Tibial nerve (tissue), 4 donors: ENCODE measurements at regions not wholly inside any gene's neighbourhood (a gene's known extent, or its start where the extent isn't known, plus 50 kb on each side); places are given as distances from the start of the nearest gene placed in this dataset.

Experiments used
- DNase-seq, 2 donors: peaks; one replicate each; pipeline ENCODE4 v3.0.0-alpha.2; 2019; ENCODE audit warnings: low spot score in 2 of 2
- H3K27ac ChIP-seq, 4 donors: fragments of 200-600 bp; sonication (generic) in 3 of 4; one replicate each; pipeline ENCODE4 v1.5.1; 2017 to 2019; ENCODE audit warnings: mild to moderate bottlenecking in 1 of 4
- H3K27me3 ChIP-seq, 2 donors: fragments of 200-600 bp; sonication (generic) in 1 of 2; one replicate each; pipeline versions ENCODE4 v1.5.1 to v1.6.0; 2017 to 2019
- H3K36me3 ChIP-seq, 3 donors: fragments of 200-600 bp; sonication (generic); one replicate each; pipeline ENCODE4 v1.5.1; 2018 to 2019
- H3K4me1 ChIP-seq, 4 donors: fragments of 200-600 bp; sonication (generic) in 3 of 4; one replicate each; pipeline ENCODE4 v1.5.1; 2017 to 2019
- H3K4me3 ChIP-seq, 4 donors: fragments of 200-600 bp; sonication (generic) in 3 of 4; one replicate each; pipeline ENCODE4 v1.5.1; 2017 to 2019; ENCODE audit warnings: mild to moderate bottlenecking in 1 of 4, moderate library complexity in 1 of 4
- H3K9me3 ChIP-seq, 4 donors: fragments of 200-600 bp; sonication (generic) in 3 of 4; one replicate each; pipeline ENCODE4 v1.5.1; 2017 to 2019
- CTCF ChIP-seq, 5 experiments: fragments of 200-600 bp in 3 of 5; fragments of 450-650 bp in 2 of 5; sonication (generic) in 3 of 5; IDR thresholded peaks; one replicate each; pipeline ENCODE4 v1.5.1; 2016 to 2019; ENCODE audit warnings: antibody characterized with exemption in 5 of 5, mild to moderate bottlenecking in 3 of 5, moderate library complexity in 2 of 5
- EP300 ChIP-seq, 2 donors: sonication (generic); formaldehyde crosslinking; IDR thresholded peaks; one replicate each; pipeline ENCODE4 v1.6.1; 2017; ENCODE audit warnings: antibody characterized with exemption in 2 of 2, mild to moderate bottlenecking in 1 of 2
- POLR2A ChIP-seq, 2 donors: fragments of 450-650 bp; IDR thresholded peaks; one replicate each; pipeline ENCODE4 v1.6.1; 2017; ENCODE audit warnings: antibody characterized with exemption in 2 of 2, mild to moderate bottlenecking in 2 of 2, moderate library complexity in 2 of 2
- WGBS, 2 donors: methylation state at CpG; one replicate each; pipeline ENCODE4 v1.1.5; 2018; 5-methylcytosine and 5-hydroxymethylcytosine counted together

GRCh38 chrY:19075471-19076253 is 302.1 kb upstream of the HSFY2 start:
- Histone ChIP-seq H3K9me3 (no peaks in the 10 kb centered on the region), H3K27me3 (no peaks in the 10 kb centered on the region), H3K4me1 (peaks cover 0 to 4% (median 0%) of the 10 kb centered on the region in 4 donors), H3K36me3 (no peaks in the 10 kb centered on the region), H3K4me3 (peak overlapping the region in 2 of 4 donors; percentile 48 to 70), H3K27ac (peak overlapping the region in 2 of 4 donors; percentile 79 to 86)
- peak; percentile 57 to 61 for DNase-seq
- 5% methylated on average over 11 of the region's 28 CpGs; no CpG with 5 or more reads in 1 of the 2 donors for WGBS, 2 donors
- TF ChIP-seq CTCF (IDR thresholded peaks at IDR 0.05), result no peak
- no peak for TF ChIP-seq POLR2A (IDR thresholded peaks at IDR 0.05)
- TF ChIP-seq EP300 (IDR thresholded peaks at IDR 0.05), result no peak

- H3K9me3 ChIP-seq, result no peaks in the 10 kb centered on the region
- no peak overlapping the region for H3K27ac ChIP-seq
- H3K27me3 ChIP-seq, result no peaks in the 10 kb centered on the region
- no peak overlapping the region for H3K4me3 ChIP-seq
- TF ChIP-seq CTCF (IDR thresholded peaks at IDR 0.05), result no peak
- TF ChIP-seq POLR2A (IDR thresholded peaks at IDR 0.05), result no peak
- peaks cover 0 to 5% (median 0%) of the 10 kb centered on the region in 4 donors for H3K4me1 ChIP-seq
- no peak for DNase-seq
- no peaks in the 10 kb centered on the region for H3K36me3 ChIP-seq
Measured at GRCh38 chrY:19067435-19067834, 293.9 kb upstream of the HSFY2 start.

GRCh38 chrY:19066447-19067190 is 293.1 kb upstream of the HSFY2 start:
- Histone ChIP-seq H3K4me1 (peaks cover 0 to 5% (median 0%) of the 10 kb centered on the region in 4 donors), H3K27ac (no peak overlapping the region), H3K36me3 (no peaks in the 10 kb centered on the region), H3K9me3 (no peaks in the 10 kb centered on the region), H3K27me3 (no peaks in the 10 kb centered on the region), H3K4me3 (no peak overlapping the region)
- DNase-seq, result no peak
- 65% methylated on average over 9 of the region's 9 CpGs; no CpG with 5 or more reads in 1 of the 2 donors for WGBS, 2 donors
- TF ChIP-seq CTCF (IDR thresholded peaks at IDR 0.05), result no peak
- TF ChIP-seq EP300 (IDR thresholded peaks at IDR 0.05), result no peak

- Histone ChIP-seq H3K9me3 (no peaks in the 10 kb centered on the region), H3K36me3 (no peaks in the 10 kb centered on the region), H3K4me3 (no peak overlapping the region), H3K27me3 (no peaks in the 10 kb centered on the region), H3K4me1 (peaks cover 0 to 5% (median 0%) of the 10 kb centered on the region in 4 donors), H3K27ac (no peak overlapping the region)
- WGBS, 2 donors, result 86% methylated on average over 5 of the region's 5 CpGs; no CpG with 5 or more reads in 1 of the 2 donors
- TF ChIP-seq POLR2A (IDR thresholded peaks at IDR 0.05) (no peak), CTCF (IDR thresholded peaks at IDR 0.05) (no peak), EP300 (IDR thresholded peaks at IDR 0.05) (no peak)
- no peak for DNase-seq
Measured at GRCh38 chrY:19065119-19065518, 291.6 kb upstream of the HSFY2 start.

- Histone ChIP-seq H3K4me1 (no peaks in the 10 kb centered on the region), H3K4me3 (no peak overlapping the region), H3K27ac (no peak overlapping the region), H3K9me3 (no peaks in the 10 kb centered on the region), H3K36me3 (no peaks in the 10 kb centered on the region), H3K27me3 (no peaks in the 10 kb centered on the region)
- no peak for DNase-seq
- TF ChIP-seq POLR2A (IDR thresholded peaks at IDR 0.05) (no peak), EP300 (IDR thresholded peaks at IDR 0.05) (no peak), CTCF (IDR thresholded peaks at IDR 0.05) (no peak)
- WGBS, 2 donors, result 90% methylated on average over 3 of the region's 3 CpGs; no CpG with 5 or more reads in 1 of the 2 donors
Measured at GRCh38 chrY:19059733-19060132, 286.2 kb upstream of the HSFY2 start.
